T-cell (primary cell): ENCODE measurements at regions not wholly inside any gene's neighbourhood (a gene's known extent, or its start where the extent isn't known, plus 50 kb on each side); places are given as distances from the start of the nearest gene placed in this dataset.

Source experiments
- ATAC-seq, 4 experiments: fragments of 200-7000 bp in 3 of 4; fragments of 150-1000 bp in 1 of 4; cut with Tn5 transposase; replicated peaks in 1 of 4; 1 replicate in 3 of 4; 2 replicates in 1 of 4; pipeline ENCODE4 v1.10.0; 2021; ENCODE audit warnings: moderate library complexity in 3 of 4, mild to moderate bottlenecking in 2 of 4, moderate number of reproducible peaks in 1 of 4
- CTCF ChIA-PET, 2 donors: fragments of 300-600 bp; sonication (Branson Sonifier 250); formaldehyde crosslinking; loops; one replicate each; lab custom pipeline; 2022; ENCODE audit warnings: antibody characterized with exemption in 2 of 2; lab: Charles Lee
- POLR2A ChIA-PET, 2 donors: fragments of 300-600 bp; sonication (Branson Sonifier 250); formaldehyde crosslinking; loops; one replicate each; lab custom pipeline; 2022; ENCODE audit warnings: antibody characterized with exemption in 2 of 2; lab: Charles Lee
- DNase-seq, 35 experiments: peaks; one replicate each; pipeline versions ENCODE4 v3.0.0 to v3.0.0-alpha.2; 2013 to 2023
- H3K27ac ChIP-seq: one replicate; pipeline ENCODE4 v1.5.1; 2013; ENCODE audit warnings: low read length
- H3K27me3 ChIP-seq, 2 experiments: replicated peaks in 1 of 2; 1 replicate in 1 of 2; 2 replicates in 1 of 2; pipeline versions ENCODE4 v1.6.1 to v1.7.0; 2013; ENCODE audit warnings: low read length in 1 of 2, mixed read lengths in 1 of 2; ENCODE audit not compliant: control insufficient read depth in 2 of 2, insufficient read depth in 2 of 2; ENCODE audit errors: extremely low read depth in 1 of 2
- H3K36me3 ChIP-seq, 2 donors: 1 replicate in 1 of 2; 2 replicates in 1 of 2; pipeline versions ENCODE4 v1.6.1 to v1.7.0; 2013; ENCODE audit warnings: low read length in 1 of 2; ENCODE audit not compliant: control insufficient read depth in 2 of 2, insufficient read depth in 1 of 2; ENCODE audit errors: extremely low read depth in 1 of 2
- H3K4me1 ChIP-seq, 2 experiments: 1 replicate in 1 of 2; 2 replicates in 1 of 2; pipeline versions ENCODE4 v1.6.1 to v1.7.0; 2013; ENCODE audit warnings: low read length in 2 of 2, mixed read lengths in 1 of 2; ENCODE audit not compliant: insufficient read depth in 2 of 2, control insufficient read depth in 1 of 2; ENCODE audit errors: extremely low read depth in 1 of 2
- H3K4me3 ChIP-seq, 2 donors: 1 replicate in 1 of 2; 2 replicates in 1 of 2; pipeline versions ENCODE4 v1.5.1 to v1.7.0; 2013; ENCODE audit warnings: mild to moderate bottlenecking in 2 of 2, low read length in 1 of 2, moderate library complexity in 1 of 2; ENCODE audit not compliant: control insufficient read depth in 1 of 2; ENCODE audit errors: extremely low read depth in 1 of 2
- H3K9me3 ChIP-seq: 2 replicates; pipeline ENCODE4 v1.7.0; 2013
- H3K27ac Mint-ChIP-seq, 2 donors: one replicate each; pipeline ENCODE4 v1.8.0; 2020 to 2021; ENCODE audit warnings: mild to moderate bottlenecking in 2 of 2, mixed read lengths in 2 of 2
- H3K27me3 Mint-ChIP-seq, 2 donors: one replicate each; pipeline ENCODE4 v1.8.0; 2021 to 2022; ENCODE audit warnings: mixed read lengths in 2 of 2
- H3K36me3 Mint-ChIP-seq: one replicate; pipeline ENCODE4 v1.8.0; 2021; ENCODE audit warnings: mixed read lengths
- H3K4me1 Mint-ChIP-seq, 3 donors: one replicate each; pipeline ENCODE4 v1.8.0; 2020 to 2022; ENCODE audit warnings: mixed read lengths in 3 of 3, mild to moderate bottlenecking in 1 of 3
- H3K4me3 Mint-ChIP-seq, 3 donors: one replicate each; pipeline ENCODE4 v1.8.0; 2020 to 2022; ENCODE audit warnings: mild to moderate bottlenecking in 3 of 3, mixed read lengths in 3 of 3, moderate library complexity in 3 of 3
- H3K9me3 Mint-ChIP-seq, 3 donors: one replicate each; pipeline ENCODE4 v1.8.0; 2020 to 2022; ENCODE audit warnings: mixed read lengths in 3 of 3
- WGBS: methylation state at CpG from one replicate; pipeline ENCODE4 v1.1.5; 2013; ENCODE audit warnings: missing lambda C conversion rate; ENCODE audit not compliant: insufficient coverage; 5-methylcytosine and 5-hydroxymethylcytosine counted together

- ATAC-seq = no peak
- H3K9me3 ChIP-seq = no peaks in the 10 kb centered on the region
These were observed 416.9 kb downstream of the FRK start for GRCh38 chr6:115643762-115644161.

GRCh38 chr6:115634887-115635286, 425.8 kb downstream of the FRK start:
- no peaks in the 10 kb centered on the region for H3K4me1 Mint-ChIP-seq
- Histone ChIP-seq H3K9me3 (no peaks in the 10 kb centered on the region), H3K27me3 (no peaks in the 10 kb centered on the region), H3K27ac (no peak overlapping the region), H3K4me3 (no peak overlapping the region), H3K36me3 (no peaks in the 10 kb centered on the region), H3K4me1 (no peaks in the 10 kb centered on the region)
- ATAC-seq (no peak), DNase-seq (no peak)
- H3K27me3 Mint-ChIP-seq = no peaks in the 10 kb centered on the region
- H3K36me3 Mint-ChIP-seq = no peaks in the 10 kb centered on the region
- peaks cover 0 to 8% (median 0%) of the 10 kb centered on the region in 3 donors for H3K9me3 Mint-ChIP-seq
- POLR2A ChIA-PET = no interaction called here
- no peak overlapping the region for H3K27ac Mint-ChIP-seq
- no peak overlapping the region for H3K4me3 Mint-ChIP-seq
- CTCF ChIA-PET = no interaction called here

More at GRCh38 chr6:115643762-115644161, 416.9 kb downstream of the FRK start:
- Mint-ChIP-seq H3K4me1 (no peaks in the 10 kb centered on the region), H3K27me3 (no peaks in the 10 kb centered on the region), H3K27ac (no peak overlapping the region), H3K9me3 (peaks cover 12 to 16% (median 16%) of the 10 kb centered on the region in 3 donors), H3K4me3 (no peak overlapping the region), H3K36me3 (no peaks in the 10 kb centered on the region)
- no peaks in the 10 kb centered on the region for H3K36me3 ChIP-seq
- DNase-seq = no peak
- no peak overlapping the region for H3K27ac ChIP-seq
- H3K4me1 ChIP-seq = no peaks in the 10 kb centered on the region
- POLR2A ChIA-PET = no interaction called here
- no peaks in the 10 kb centered on the region for H3K27me3 ChIP-seq
- no peak overlapping the region for H3K4me3 ChIP-seq
- CTCF ChIA-PET = no interaction called here
- no CpG with 5 or more reads among the region's 2 CpGs for WGBS

- ChIA-PET CTCF (no interaction called here), POLR2A (interaction anchor here in 1 of 2 donors (0.5 kb wide), 1 partner anchor 60 kb away, joined by 3 read pairs; no protein-coding TSS in a partner anchor)
- DNase-seq (no peak), ATAC-seq (no peak)
- no peaks in the 10 kb centered on the region for H3K36me3 Mint-ChIP-seq
- no peak overlapping the region for H3K27ac Mint-ChIP-seq
- no peaks in the 10 kb centered on the region for H3K27me3 Mint-ChIP-seq
- Histone ChIP-seq H3K27me3 (no peaks in the 10 kb centered on the region), H3K27ac (no peak overlapping the region), H3K4me1 (no peaks in the 10 kb centered on the region), H3K9me3 (no peaks in the 10 kb centered on the region), H3K36me3 (no peaks in the 10 kb centered on the region), H3K4me3 (no peak overlapping the region)
- no peaks in the 10 kb centered on the region for H3K4me1 Mint-ChIP-seq
- WGBS = no CpG with 5 or more reads among the region's 2 CpGs
- peaks cover 0 to 9% (median 0%) of the 10 kb centered on the region in 3 donors for H3K9me3 Mint-ChIP-seq
- no peak overlapping the region for H3K4me3 Mint-ChIP-seq
These were observed 426.6 kb downstream of the FRK start for GRCh38 chr6:115634131-115634530.

- H3K9me3 ChIP-seq = no peaks in the 10 kb centered on the region
- Mint-ChIP-seq H3K36me3 (no peaks in the 10 kb centered on the region), H3K4me3 (no peak overlapping the region), H3K27ac (no peak overlapping the region), H3K4me1 (no peaks in the 10 kb centered on the region), H3K9me3 (peaks cover 0 to 4% (median 0%) of the 10 kb centered on the region in 3 donors), H3K27me3 (no peaks in the 10 kb centered on the region)
- ChIA-PET CTCF (no interaction called here), POLR2A (no interaction called here)
- no peaks in the 10 kb centered on the region for H3K27me3 ChIP-seq
- ATAC-seq (no peak), DNase-seq (no peak)
- no peak overlapping the region for H3K27ac ChIP-seq
- H3K4me1 ChIP-seq = no peaks in the 10 kb centered on the region
- no peak overlapping the region for H3K4me3 ChIP-seq
- H3K36me3 ChIP-seq = no peaks in the 10 kb centered on the region
These were observed 429.7 kb downstream of the FRK start for GRCh38 chr6:115631028-115631427.

GRCh38 chr6:115630424-115631024, 430.2 kb downstream of the FRK start:
- no peak overlapping the region for H3K27ac ChIP-seq
- ChIA-PET CTCF (no interaction called here), POLR2A (no interaction called here)
- no peaks in the 10 kb centered on the region for H3K27me3 Mint-ChIP-seq
- H3K4me1 Mint-ChIP-seq = no peaks in the 10 kb centered on the region
- no peaks in the 10 kb centered on the region for H3K36me3 Mint-ChIP-seq
- no peak overlapping the region for H3K4me3 ChIP-seq
- no peaks in the 10 kb centered on the region for H3K27me3 ChIP-seq
- no peak overlapping the region for H3K27ac Mint-ChIP-seq
- H3K9me3 Mint-ChIP-seq = peaks cover 0 to 4% (median 0%) of the 10 kb centered on the region in 3 donors
- ATAC-seq (no peak), DNase-seq (no peak)
- H3K9me3 ChIP-seq = no peaks in the 10 kb centered on the region
- no CpG with 5 or more reads among the region's 4 CpGs for WGBS
- no peaks in the 10 kb centered on the region for H3K36me3 ChIP-seq
- H3K4me3 Mint-ChIP-seq = no peak overlapping the region
- no peaks in the 10 kb centered on the region for H3K4me1 ChIP-seq

- WGBS = no CpG with 5 or more reads among the region's 2 CpGs
- no peaks in the 10 kb centered on the region for H3K27me3 Mint-ChIP-seq
- no peaks in the 10 kb centered on the region for H3K36me3 Mint-ChIP-seq
- Histone ChIP-seq H3K4me1 (no peaks in the 10 kb centered on the region), H3K27ac (no peak overlapping the region), H3K27me3 (no peaks in the 10 kb centered on the region), H3K9me3 (no peaks in the 10 kb centered on the region), H3K4me3 (no peak overlapping the region), H3K36me3 (no peaks in the 10 kb centered on the region)
- POLR2A ChIA-PET = no interaction called here
- H3K27ac Mint-ChIP-seq = no peak overlapping the region
- ATAC-seq = no peak
- no peak for DNase-seq
- H3K4me1 Mint-ChIP-seq = no peaks in the 10 kb centered on the region
- peaks cover 0 to 4% (median 0%) of the 10 kb centered on the region in 3 donors for H3K9me3 Mint-ChIP-seq
- CTCF ChIA-PET = no interaction called here
- no peak overlapping the region for H3K4me3 Mint-ChIP-seq
These were observed 431.3 kb downstream of the FRK start for GRCh38 chr6:115629415-115629814.

GRCh38 chr6:115618256-115618655, 442.4 kb downstream of the FRK start:
- Histone ChIP-seq H3K4me1 (no peaks in the 10 kb centered on the region), H3K9me3 (no peaks in the 10 kb centered on the region), H3K4me3 (no peak overlapping the region), H3K36me3 (no peaks in the 10 kb centered on the region), H3K27me3 (no peaks in the 10 kb centered on the region), H3K27ac (no peak overlapping the region)
- DNase-seq (no peak), ATAC-seq (no peak)
- H3K27ac Mint-ChIP-seq = no peak overlapping the region
- no peaks in the 10 kb centered on the region for H3K27me3 Mint-ChIP-seq
- WGBS = no CpG with 5 or more reads among the region's 2 CpGs
- CTCF ChIA-PET = no interaction called here
- H3K4me1 Mint-ChIP-seq = no peaks in the 10 kb centered on the region
- POLR2A ChIA-PET = no interaction called here
- H3K36me3 Mint-ChIP-seq = no peaks in the 10 kb centered on the region
- H3K9me3 Mint-ChIP-seq = peaks cover 9 to 14% (median 9%) of the 10 kb centered on the region in 3 donors
- H3K4me3 Mint-ChIP-seq = no peak overlapping the region
